Hematopoietic multipotent progenitor cell treated with erythropoietin and hydrocortisone succinate and interleukin-3 and kit ligand, for 8 days (in vitro differentiated cells): ENCODE measurements at regions not wholly inside any gene's neighbourhood (a gene's known extent, or its start where the extent isn't known, plus 50 kb on each side); places are given as distances from the start of the nearest gene placed in this dataset.

Experiments used
- DNase-seq: peaks from one replicate; pipeline ENCODE4 v3.0.0-alpha.2; 2015

DNA sequence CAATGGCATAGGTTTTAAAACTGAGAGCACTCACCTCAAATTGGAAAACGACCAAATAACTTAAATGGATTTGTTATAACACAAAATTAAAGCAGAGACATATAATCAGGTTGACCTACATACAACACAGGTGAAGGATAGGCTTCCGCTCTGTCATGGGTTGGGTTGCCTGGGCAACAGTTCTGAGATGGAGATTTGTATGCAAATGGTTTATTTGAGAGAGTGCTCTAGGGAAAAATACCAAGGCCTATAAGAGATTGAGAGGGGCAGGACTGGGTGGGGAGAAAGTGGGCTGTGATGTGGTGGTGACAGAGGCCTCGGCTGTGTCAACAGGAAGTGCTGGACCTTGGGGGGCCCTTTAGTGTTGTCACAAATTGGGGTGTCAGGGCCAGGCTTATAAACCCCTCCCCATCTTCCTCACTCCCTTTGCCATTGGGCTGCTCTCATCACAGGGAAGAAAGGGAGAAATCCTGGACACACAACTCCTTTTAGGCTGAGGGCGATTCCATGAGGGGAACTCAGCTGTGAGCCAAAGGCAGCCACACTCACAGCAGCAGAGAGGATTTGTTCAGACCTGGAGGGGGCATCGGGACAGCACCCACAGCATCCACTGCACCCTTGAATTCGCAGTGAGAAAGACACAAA, 105.4 kb upstream of the LYZL1 start:
- no peak for DNase-seq

DNA sequence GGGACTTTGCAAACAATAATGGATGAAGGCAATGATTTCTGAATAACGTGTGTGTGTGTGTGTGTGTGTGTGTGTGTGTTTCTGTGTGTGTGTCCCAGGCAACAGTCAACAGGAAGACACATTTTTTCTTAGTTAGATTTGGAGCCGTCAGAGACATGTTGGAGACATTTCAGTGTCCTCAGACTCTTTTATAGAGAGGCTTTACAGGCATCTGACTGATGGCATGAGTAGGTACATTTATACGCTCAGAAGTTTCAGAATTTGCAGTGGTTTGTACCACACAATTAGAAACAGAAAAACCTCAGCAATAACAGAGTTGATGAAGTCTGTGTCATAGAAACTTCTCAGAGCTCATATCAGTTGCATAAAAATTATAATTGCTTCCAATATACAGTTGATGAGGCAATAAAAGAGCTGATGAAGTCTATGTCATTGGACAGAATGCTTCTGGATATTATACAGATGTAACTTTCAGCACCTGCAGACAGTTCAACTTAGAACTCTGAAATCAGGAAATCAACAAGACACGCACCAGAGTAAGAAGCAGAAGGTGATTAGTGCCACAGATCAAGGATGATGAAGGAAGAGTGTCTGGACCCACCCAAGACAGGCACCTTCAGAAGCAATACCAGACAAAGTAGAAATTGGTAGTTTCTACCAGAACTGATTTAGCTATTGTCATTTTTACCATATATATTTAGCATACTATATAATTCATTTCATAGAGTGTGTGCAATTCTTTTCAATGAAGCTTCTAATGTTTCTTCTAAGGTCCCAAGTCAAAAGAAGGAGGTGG, 104.5 kb upstream of the LYZL1 start:
- DNase-seq, result no peak

DNA sequence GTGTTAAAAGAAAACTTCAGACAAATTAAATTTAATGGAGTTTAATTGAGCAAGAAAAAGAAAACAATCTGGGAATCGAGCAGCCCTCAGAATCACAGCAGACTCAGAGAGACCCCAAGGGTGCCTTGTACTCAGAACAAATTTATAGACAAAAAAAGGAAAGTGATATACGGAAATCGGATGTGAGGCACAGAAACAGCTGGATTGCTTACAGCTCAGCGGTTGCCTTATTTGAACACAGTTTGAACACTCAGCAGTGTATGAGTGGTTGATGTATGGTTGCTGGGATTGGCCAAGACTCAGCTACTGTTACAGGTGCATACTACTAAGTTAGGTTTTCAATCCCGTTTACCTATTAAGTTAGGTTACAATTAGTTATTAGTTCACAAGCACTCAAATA, 103.8 kb upstream of the LYZL1 start:
- DNase-seq, result no peak

DNA sequence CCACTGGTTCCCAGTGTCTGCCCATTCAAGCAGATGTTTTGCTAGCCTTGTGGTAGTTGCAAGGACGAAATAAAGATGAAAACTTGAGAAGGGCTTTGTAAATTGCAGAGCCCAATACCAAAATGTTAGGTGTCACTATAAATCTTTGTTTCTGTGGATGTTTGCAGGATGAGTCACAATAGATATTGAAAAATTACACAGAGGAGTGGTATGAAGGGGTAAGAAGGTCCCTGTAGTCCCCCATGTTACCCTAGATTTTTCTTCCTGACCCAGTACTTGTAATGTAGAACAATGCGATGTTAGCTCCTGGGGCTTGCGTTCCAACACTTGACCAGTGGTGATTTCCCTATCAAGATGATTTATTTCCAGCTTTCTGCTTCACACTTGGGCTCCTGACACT, 102.6 kb upstream of the LYZL1 start:
- no peak for DNase-seq

DNA sequence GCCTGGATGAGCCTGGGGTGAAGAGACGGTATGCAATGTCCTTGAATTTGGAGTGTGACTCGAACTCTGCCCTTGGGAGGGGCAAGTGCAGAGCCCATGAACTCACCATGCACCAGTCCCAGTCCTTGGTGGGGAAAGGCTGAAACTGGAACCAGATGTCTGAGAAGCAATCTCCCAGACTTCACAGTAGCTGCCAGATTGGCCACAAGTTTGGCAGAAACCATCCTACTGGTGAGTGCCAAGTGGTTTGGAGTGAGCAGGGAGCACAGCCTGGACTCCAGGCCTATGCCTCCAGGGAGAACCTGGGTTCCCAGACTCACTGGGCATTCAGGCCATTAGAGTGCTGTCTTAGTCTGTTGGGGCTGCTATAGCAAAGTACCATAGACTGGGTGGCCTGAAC, 99.6 kb upstream of the LYZL1 start:
- no peak for DNase-seq

DNA sequence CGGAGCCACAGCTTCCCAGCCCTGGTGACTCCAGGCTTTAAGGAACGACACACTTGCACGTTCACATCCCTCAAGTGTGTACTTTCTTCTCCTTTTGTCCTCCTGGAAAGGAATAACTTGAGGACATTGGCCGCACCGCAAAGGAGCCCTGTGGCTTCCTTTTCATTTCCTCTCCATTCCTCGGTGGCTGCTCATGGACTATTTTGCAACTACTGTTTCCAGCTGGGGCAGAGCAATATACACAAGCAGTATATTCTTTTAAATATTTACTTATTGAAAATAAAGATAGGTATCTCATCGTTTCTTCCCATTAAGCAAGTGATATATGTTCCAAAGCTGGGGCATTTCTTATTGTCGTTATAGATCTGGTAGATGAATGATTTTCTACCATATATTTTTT, 97.2 kb upstream of the LYZL1 start:
- DNase-seq, result no peak

DNA sequence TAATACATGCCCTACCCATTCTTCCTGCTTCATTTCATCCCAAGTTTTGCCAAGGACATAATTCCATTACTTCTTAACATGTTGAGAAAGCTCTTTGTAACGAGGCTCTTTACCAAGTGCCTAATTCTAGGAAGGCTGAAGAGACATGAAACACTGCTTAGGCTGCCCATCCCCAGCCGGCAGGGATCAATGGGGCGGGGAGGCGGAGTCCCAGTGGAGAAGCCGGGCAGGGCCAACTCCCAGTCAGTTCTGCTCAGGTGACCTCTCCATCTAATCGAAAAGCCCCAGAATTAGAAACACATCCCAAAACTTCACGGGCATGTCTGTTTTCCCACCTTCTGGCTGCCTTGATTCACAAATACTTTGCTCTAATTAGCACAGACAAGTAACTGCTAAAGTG, 89.5 kb upstream of the LYZL1 start:
- DNase-seq, result no peak

DNA sequence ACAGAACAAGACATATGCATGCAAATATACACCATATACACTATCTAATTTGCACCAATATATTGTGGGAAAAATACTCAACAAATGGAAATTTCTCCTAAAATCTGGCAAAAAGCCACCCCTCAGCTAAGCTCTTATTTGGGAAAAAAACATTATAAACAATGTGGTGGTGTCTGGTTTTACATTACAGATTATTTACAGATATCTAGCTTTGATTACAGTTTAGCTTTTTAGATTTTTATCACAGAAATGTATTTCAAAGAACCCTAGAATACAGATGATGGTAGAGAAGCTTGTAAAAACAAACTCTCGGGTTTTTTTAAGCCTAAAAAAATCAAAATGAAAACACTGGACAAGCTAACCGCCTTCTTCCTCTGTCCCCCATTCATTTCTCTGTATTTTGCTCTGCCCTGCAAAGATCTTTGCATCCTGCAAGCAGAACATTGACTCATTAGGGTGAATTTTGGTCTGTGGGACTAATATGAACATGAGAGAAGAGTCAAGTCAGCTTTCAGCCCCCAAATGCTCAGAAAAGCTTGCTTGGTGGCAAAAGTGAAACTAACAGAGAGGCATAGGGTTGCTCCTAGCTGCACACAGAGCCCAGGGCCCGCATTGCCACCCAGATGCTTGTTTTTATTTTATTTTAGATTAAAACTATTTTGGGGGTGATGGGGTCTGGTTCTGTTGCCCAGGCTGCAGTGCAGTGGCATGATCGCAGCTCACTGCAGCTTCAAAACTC, 88.8 kb upstream of the LYZL1 start:
- DNase-seq, result no peak

DNA sequence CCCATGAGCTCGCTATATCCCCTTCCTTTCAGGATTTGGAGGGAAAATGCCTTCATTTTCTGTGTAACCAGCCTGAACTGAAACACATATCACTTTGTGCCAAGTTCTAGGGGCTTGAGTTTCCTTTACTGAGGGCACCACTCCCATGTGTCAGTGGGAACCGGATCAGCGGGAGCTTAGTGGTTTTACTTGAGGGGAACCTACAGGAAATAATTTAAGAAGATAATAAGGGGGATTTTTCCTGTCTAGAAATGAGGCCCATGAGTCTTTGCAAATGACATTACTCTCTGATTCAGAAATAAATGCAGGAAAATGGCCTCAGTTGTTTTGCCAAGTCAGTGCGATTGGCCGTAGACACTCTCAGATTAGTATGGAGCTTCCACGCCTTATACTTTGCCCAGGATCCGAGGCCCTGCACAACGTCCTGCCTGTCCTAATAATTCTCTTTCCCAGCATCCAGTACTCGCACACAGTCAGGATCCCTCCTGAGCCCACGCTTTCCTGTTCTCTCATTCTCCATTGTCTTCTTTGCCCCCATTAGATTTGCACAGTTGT, 86.4 kb upstream of the LYZL1 start:
- DNase-seq, result no peak

DNA sequence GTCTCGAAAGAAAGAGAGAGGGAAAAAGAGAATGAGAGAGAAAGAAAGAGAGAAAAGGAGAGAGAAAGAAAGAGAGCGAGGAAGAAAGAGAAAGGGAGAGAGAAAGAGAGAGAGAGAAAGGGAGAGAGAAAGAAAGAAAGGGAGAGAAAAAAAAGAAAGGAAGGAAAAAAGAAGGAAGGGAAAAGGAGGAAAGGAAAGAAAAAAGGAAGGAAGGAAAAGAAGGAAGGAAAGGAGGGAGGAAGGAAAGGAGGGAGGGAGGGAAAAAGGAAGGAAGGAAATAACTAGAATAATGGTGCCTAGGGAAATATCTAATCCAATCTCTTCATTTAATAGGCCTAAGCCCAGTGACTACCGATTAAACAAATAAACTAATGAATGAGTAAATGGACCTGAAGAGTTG, 85.4 kb upstream of the LYZL1 start:
- no peak for DNase-seq

DNA sequence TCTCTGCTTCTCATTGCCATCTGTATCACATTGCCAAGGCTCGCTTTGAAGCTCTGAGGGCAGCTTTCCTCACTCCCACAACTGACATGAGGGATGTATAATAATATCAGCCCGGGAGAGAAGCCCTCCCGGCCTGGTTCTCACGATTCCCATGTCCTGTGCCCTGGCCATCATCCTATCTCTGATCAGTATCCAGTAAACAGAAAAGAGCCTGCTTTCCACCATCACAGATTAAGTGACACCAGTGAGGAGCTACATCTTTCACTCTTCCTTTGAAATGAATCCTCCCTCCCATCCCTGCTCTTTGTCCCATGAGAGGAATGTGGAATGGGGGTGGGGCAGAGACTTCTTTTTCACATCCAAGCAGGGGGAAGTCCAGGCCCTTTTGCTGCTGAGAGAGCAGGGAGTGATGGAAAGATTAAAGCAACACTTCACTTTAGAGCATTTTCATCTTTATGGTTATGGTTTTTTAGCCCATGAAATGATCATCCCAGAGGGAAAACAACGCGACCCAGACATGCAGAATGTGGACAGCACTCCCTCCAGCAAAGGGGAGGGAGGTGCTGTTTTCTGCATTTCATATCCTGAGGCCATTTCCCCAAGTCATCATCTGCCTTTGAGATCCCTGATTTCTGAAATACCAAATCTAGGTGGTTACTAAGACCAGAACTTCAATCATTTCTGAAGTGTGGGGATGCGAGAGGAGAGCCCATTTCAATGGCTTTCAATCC, 84.6 kb upstream of the LYZL1 start:
- DNase-seq, result no peak

DNA sequence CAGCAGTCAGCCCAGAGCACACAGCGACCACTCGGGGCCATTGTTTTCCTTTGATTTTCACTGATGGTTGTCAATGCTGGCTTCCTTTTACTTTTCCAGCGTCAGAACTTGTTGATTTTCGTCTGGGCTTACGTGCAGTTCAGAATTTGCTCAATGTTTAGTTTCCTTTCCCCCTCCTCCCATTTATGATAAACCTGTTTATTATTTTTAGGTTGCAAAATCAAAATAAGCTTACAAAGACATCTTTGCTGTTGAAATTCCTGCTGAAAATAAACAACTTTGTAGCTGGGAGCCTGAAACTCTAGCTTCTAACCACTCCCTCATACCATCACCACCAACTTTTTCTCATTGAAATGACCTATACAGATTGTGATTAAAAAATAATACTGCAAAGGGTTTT, 83.1 kb upstream of the LYZL1 start:
- DNase-seq, result no peak

DNA sequence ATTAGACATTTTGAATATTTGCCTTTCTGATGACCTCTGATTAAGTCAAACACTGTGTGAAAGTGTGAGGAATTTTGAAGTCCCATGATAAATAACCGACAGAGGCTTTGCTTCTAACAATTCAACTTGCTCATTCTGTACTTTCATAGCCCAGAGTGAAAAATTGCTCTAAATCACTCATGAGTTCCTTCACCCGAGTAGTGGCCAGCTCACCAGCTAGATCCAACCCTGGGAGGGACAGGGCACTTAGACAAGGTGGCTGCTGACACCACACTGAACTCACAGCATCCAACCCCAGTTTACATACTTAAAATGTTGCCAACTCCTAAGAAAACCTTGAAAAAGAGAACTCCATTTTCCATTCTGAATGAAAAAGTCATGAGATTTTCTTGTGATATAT, 80.0 kb upstream of the LYZL1 start:
- DNase-seq, result no peak

DNA sequence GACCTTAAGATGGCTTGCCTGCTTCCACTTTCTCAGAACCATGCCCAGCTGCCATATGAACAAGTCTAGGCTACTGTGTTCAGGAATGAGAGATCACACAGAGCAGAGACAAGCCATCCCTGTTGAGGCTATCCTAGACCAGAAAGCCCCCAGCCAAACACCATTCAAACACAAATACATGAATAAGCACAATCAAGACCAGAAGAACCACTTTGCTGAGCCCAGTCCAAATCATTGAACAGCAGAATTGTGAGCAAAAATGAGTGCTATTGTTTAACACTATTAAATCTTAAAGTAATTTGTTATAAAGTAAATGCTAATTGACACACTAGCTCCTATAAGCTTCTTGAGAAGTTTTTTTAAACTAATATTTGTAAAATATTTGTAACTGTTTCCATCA, 79.0 kb upstream of the LYZL1 start:
- no peak for DNase-seq

DNA sequence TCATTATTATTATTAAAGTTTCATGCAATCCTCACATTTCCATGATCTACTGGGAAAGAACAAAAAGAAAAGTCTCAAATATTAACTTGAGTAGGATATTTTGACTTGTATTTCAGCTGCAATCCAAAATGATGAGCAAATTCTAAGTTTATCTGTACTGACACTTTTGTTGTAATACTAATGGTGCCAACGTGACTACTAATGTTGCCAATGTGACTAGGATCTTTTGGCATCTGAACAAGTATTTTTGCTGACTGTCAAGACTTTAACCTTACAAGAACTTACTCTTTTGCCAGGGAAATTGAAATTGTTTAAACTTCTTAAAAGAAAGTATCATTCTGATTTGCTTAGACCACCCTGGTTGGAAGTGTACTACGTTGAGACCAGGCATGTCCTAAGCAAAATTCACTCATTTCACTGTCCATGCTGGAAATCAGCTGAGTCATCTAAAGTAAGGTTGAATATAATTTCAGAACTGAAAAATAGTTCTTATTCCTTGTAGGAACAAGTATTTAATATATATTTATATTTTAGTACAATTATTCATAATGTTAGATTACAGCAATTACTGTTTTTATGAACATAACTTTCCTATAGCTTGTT, 78.5 kb upstream of the LYZL1 start:
- DNase-seq, result no peak

DNA sequence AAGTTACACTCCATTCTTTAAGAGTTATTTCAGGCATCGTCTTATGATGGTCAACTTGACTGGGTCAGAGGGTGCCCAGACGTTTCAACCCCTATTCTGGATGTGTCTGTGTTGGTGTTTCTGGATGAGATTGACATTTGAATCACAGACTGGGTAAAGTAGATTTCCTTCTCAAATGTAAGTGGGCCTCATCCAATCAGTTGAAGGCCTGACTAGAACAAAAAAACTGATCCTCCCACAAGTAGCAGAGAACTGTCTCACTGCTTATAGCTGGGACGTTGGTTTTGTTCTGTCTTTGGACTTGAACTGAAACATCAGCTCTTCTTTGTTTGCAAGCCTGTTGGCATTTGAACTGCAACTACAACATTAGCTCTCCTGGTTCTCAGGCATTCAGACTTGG, 76.3 kb upstream of the LYZL1 start:
- no peak for DNase-seq

DNA sequence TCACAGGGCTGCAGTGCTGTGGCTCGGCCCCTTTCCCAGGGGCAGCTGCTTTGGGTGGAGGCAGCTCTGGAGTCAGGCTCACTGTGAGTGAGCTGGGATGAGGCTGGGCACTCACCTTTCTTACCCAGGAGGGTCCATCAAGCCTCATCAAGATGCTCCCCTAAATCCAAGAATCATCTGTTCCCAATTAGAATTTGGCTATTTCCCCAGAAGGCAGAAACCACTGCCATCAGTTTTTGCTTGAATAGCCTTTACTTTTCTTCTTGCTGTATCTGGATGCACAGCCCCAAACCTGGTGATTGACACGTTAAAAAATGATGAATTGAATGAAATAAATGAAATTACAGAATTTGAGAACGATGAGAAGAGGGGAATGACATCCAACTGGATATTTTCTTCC, 74.3 kb upstream of the LYZL1 start:
- DNase-seq, result no peak

DNA sequence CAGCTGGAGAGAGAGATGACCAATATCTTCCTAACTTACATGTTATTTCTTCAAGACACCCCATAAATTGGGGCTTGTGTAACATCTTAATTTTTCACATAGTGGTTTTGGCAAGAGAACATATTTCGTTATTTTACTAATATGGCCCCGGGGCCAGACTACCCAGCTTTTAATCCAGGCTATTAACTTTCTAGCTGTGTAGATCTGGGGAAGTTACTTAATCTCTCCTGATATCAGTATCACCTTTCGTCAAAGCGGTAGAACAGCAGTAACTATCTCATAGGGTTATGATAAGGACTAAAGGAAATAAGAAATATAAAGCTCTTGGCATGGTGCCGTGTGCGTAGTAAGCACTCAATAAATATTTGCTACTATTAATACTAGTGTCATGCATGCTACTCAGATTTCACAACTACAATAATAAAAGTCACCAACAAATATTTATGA, 71.6 kb upstream of the LYZL1 start:
- DNase-seq, result no peak

DNA sequence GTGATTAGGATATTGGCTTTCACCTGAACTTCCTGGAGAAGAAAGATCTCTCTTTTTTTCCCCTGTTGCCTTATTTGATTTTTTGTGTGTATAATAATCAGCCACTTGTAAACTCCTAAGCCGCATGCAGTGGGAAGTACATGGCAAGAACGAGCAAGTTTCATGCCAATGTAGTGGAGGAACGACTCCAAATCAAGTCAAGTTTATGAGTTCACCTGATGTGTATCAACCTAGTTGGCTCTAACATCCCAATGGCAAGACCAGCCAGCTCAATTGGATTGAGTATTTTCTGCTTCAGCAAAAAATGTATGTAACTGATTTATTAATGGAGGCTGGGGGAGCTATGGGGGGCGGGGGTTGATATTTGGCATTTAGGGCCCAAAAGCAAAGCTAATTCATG, 65.5 kb upstream of the LYZL1 start:
- no peak for DNase-seq

DNA sequence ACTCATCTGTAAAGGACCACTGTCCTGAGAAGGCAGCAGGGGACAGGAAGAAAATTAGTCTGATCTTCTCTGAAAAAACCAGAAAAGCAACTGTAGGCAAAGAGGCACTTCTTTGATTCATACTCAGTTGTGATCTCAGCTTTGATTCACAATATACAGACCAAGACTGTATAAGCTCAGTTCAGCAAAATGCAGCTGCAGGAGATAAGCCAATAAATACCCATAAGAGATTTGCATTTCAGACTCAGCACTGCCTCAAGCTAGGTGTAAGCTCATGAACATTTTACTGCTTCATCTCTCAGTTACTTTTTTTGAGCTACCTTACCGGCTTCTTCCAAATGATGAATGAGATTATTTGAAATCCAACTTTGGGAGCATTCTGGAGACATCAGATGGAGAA, 64.2 kb upstream of the LYZL1 start:
- DNase-seq, result no peak

DNA sequence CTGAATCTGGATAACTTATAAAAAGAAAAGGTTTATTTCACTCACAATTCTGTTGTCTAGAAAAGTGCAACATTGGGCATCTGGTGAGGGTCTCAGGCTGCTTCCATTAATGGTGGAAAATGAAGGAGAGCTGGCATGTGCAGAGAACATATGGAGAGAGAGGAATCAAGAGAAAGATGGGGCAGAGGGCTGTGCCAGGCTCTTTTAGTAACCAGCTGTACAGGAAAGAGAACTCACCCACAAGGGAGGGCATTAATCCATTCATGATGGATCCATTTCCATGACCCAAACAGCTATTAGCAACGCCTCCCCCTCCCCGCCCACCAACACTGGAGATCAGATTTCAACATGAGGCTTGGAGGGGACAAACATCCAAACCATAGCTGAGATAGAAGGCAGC, 61.7 kb upstream of the LYZL1 start:
- DNase-seq, result no peak

DNA sequence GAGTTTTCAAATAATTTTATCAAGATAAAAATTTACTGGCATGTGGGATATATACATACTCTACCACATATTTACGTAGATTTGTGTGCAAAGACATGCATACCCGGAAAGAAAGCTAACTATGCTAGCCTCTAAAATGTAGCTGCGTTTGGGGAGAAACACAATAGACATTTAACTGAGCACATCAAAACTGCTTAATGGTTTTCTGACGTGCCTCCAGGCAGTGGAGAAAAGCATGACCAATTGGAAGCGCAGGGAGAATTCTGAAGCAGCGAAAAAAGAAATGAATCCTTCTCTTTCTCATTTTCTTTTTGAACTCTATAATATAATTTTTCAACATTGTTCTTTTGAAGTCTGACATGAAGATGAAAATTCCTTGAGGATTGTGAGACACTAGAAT, 60.3 kb upstream of the LYZL1 start:
- DNase-seq, result no peak

DNA sequence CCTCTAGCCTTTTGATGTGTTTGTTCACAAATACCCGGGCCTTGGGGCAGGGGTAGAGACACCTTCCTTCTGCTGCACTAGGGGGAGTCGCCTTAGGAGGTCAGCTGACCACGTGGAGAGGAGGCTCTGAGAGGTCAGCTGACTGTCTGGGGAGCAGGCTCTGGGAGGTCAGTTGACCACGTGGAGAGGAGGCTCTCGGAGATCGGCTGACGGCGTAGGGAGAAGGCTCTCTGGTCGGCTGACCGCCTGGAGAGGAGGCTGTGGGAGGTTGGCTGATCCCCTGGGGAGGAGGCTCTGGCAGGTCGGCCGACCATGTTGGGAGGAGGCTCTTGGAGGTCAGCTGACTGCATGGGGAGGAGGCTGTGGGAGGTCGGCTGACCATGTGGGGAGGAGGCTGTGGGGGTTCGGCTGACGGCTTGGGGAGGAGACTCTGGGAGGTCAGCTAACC, 59.6 kb upstream of the LYZL1 start:
- DNase-seq, result no peak
